ENCODE measurements at regions not wholly inside any gene's neighbourhood (a gene's known extent, or its start where the extent isn't known, plus 50 kb on each side); places are given as distances from the start of the nearest gene placed in this dataset.
A peak's percentile ranks its signal among the peaks of the same experiment; 100 is the strongest.

GRCh38 chr2:22690096-22690495 is 694.9 kb upstream of the KLHL29 start:
- Histone ChIP-seq H3K27me3 (no peaks in the 10 kb centered on the region), H3K4me1 (peaks cover 0 to 10% (median 6%) of the 10 kb centered on the region in 10 experiments; a peak in 12 of 20 replicates), H3K36me3 (no peaks in the 10 kb centered on the region), H3K9ac (no peak overlapping the region), H4K20me1 (no peaks in the 10 kb centered on the region), H3K4me3 (no peak overlapping the region), H3K27ac (no peak overlapping the region), H3K9me3 (replicated peaks in 1 of 11) (peaks cover 0 to 6% (median 0%) of the 10 kb centered on the region in 11 experiments; a peak in 1 of 22 replicates), H3K4me2 (no peak overlapping the region)
- TF ChIP-seq Cebpa-rat (IDR thresholded peaks at IDR 0.05), result no peak

DNA sequence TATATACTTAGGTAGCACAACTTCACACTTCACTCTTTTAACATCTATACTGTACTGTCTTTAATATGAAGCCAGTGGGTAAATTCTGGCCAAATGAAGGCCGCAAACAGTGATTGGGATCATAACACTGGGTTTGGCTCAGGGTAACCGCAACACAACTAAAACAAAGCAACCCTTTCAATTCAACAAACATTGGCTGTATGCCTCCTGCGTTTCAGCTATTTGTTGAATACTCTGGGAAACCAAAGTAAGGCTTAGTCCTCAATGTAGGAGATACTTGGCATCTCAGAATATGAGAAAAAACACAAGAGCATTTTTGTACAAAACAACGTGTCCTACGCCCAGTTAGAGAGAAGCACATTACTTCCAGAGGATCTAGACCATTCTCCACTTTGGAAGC is 693.3 kb upstream of the KLHL29 start:
- Histone ChIP-seq H3K27me3 (no peaks in the 10 kb centered on the region), H3K4me3 (no peak overlapping the region), H3K4me2 (no peak overlapping the region), H3K4me1 (peaks cover 0 to 10% (median 6%) of the 10 kb centered on the region in 10 experiments; a peak in 12 of 20 replicates), H3K36me3 (no peaks in the 10 kb centered on the region), H4K20me1 (no peaks in the 10 kb centered on the region), H3K9ac (no peak overlapping the region), H3K9me3 (replicated peaks in 1 of 11) (peaks cover 0 to 6% (median 0%) of the 10 kb centered on the region in 11 experiments; a peak in 1 of 22 replicates), H3K27ac (no peak overlapping the region)
- no peak for TF ChIP-seq Cebpa-rat (IDR thresholded peaks at IDR 0.05)

DNA sequence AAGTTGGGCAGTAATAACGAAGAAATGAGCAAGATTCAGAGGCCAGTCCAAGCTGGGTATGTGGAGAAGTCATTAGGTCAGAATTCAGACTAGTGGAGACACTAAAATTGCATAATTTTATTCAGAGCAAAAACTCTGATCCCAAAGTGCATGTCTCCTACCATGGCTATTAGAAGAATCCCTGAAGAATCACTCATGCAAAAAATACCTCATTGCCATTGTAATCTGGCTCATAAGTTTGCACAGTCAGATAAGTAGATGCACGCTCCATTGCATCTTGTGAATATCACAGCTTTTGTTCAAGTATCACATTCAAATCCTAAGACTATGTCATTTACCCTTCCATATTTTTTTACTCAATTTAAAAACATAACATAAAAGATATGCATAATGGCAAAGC is 692.2 kb upstream of the KLHL29 start:
- Histone ChIP-seq H3K9ac (no peak overlapping the region), H3K4me2 (no peak overlapping the region), H3K4me1 (peaks cover 0 to 10% (median 6%) of the 10 kb centered on the region in 10 experiments; a peak in 12 of 20 replicates), H4K20me1 (no peaks in the 10 kb centered on the region), H3K9me3 (replicated peaks in 1 of 11) (no peaks in the 10 kb centered on the region), H3K27ac (no peak overlapping the region), H3K4me3 (no peak overlapping the region), H3K27me3 (no peaks in the 10 kb centered on the region), H3K36me3 (no peaks in the 10 kb centered on the region)
- TF ChIP-seq Cebpa-rat (IDR thresholded peaks at IDR 0.05), result no peak

DNA sequence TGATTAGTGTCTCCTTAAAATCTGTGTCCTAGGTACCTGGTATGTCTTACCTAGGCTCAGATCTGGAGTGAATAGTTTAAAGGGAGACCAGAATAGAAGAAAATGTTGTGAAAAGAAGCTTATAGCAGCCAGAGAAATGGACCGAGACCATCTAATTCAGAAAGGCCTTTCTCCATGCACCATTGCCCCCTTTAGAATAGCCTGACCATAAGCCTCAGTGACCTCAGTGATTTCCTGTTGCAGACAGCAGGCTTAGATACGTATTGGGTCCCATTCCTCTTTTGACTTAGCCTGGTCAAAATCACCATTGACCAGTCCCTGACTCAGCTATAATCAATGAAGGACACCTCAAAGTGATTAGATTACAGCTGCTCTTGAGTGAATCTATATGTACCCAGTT is 690.7 kb upstream of the KLHL29 start:
- peak overlapping the region in 7 of 11 experiments; percentile 26 to 55 (median 35); a peak in 10 of 22 replicates for H3K4me2 ChIP-seq
- no peaks in the 10 kb centered on the region for H3K27me3 ChIP-seq
- H3K9me3 ChIP-seq (replicated peaks in 1 of 11), result no peaks in the 10 kb centered on the region
- no peak overlapping the region for H3K9ac ChIP-seq
- H3K36me3 ChIP-seq, result no peaks in the 10 kb centered on the region
- H4K20me1 ChIP-seq, result no peaks in the 10 kb centered on the region
- no peak overlapping the region for H3K27ac ChIP-seq
- TF ChIP-seq Cebpa-rat (IDR thresholded peaks at IDR 0.05), result no peak
- peaks cover 0 to 10% (median 6%) of the 10 kb centered on the region in 10 experiments; a peak in 12 of 20 replicates for H3K4me1 ChIP-seq
- H3K4me3 ChIP-seq, result no peak overlapping the region

DNA sequence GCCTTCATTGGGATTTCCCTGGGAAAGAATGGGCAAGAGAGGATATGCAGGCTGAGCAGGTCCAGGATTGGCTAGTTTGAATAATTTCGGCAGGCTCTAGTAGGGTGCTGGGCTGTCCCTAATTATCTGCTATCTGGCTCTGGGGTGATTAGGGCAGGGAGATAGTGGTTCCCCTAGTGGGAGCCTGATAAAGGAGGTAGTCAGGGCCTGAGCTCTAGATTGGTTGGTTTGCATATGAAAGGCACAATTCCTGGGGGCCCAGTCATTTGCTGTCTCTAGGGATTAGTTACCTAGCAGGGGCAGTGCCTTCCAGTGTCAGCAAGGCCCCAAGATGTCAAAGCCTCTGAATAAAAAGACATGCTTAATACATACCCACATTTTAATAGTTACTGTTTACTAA is 690.1 kb upstream of the KLHL29 start:
- no peaks in the 10 kb centered on the region for H3K9me3 ChIP-seq (replicated peaks in 1 of 11)
- H3K4me3 ChIP-seq, result no peak overlapping the region
- no peaks in the 10 kb centered on the region for H3K27me3 ChIP-seq
- no peaks in the 10 kb centered on the region for H3K36me3 ChIP-seq
- no peak for TF ChIP-seq Cebpa-rat (IDR thresholded peaks at IDR 0.05)
- no peak overlapping the region for H3K27ac ChIP-seq
- no peak overlapping the region for H3K9ac ChIP-seq
- H3K4me2 ChIP-seq, result peak overlapping the region in 4 of 11 experiments; percentile 35 to 55 (median 46); a peak in 5 of 22 replicates
- no peaks in the 10 kb centered on the region for H4K20me1 ChIP-seq
- peaks cover 0 to 10% (median 6%) of the 10 kb centered on the region in 10 experiments; a peak in 12 of 20 replicates for H3K4me1 ChIP-seq

- Histone ChIP-seq H3K9ac (no peak overlapping the region), H3K27me3 (no peaks in the 10 kb centered on the region), H3K9me3 (replicated peaks in 1 of 11) (no peaks in the 10 kb centered on the region), H3K4me1 (peaks cover 0 to 10% (median 6%) of the 10 kb centered on the region in 10 experiments; a peak in 12 of 20 replicates), H3K36me3 (no peaks in the 10 kb centered on the region), H4K20me1 (no peaks in the 10 kb centered on the region), H3K27ac (no peak overlapping the region), H3K4me3 (no peak overlapping the region), H3K4me2 (no peak overlapping the region)
- no peak for TF ChIP-seq Cebpa-rat (IDR thresholded peaks at IDR 0.05)
Measured at GRCh38 chr2:22697054-22697788, 687.8 kb upstream of the KLHL29 start.

DNA sequence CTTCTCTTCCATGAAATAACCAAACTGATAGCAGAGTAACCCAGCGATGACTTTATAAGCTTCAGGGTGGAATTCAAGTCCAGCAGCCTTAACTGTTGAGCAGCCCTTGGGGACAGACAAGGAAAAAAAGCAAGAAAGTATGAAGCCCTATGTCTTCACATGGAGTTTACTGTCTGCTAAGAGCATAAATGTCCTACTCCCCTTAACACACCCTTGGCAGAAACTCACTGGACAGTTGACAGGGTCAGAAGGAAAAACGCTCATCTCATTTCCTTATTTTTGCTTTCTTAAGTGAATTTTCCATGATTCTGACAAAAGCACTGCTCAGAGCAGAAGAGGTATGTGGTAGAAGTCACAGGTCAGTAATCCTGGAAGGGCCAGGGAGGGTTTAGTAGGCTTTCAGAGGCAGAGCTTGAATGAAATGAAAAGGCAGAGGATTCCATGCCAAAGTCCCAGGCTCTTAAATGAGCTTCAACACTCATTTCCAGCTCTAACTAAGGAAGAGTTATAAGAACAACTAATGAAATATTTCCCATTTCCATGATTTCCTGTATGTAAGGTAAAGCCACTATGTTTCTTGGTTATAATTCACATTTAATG is 683.3 kb upstream of the KLHL29 start:
- Histone ChIP-seq H4K20me1 (no peaks in the 10 kb centered on the region), H3K9me3 (replicated peaks in 1 of 11) (no peaks in the 10 kb centered on the region), H3K27me3 (no peaks in the 10 kb centered on the region), H3K27ac (no peak overlapping the region), H3K4me1 (no peaks in the 10 kb centered on the region), H3K4me3 (no peak overlapping the region), H3K4me2 (no peak overlapping the region), H3K9ac (no peak overlapping the region), H3K36me3 (no peaks in the 10 kb centered on the region)
- TF ChIP-seq Cebpa-rat (IDR thresholded peaks at IDR 0.05), result no peak

- no peaks in the 10 kb centered on the region for H3K27me3 ChIP-seq
- no peaks in the 10 kb centered on the region for H4K20me1 ChIP-seq
- no peaks in the 10 kb centered on the region for H3K36me3 ChIP-seq
- H3K4me3 ChIP-seq, result no peak overlapping the region
- no peak overlapping the region for H3K4me2 ChIP-seq
- no peak overlapping the region for H3K27ac ChIP-seq
- H3K9me3 ChIP-seq (replicated peaks in 1 of 11), result no peaks in the 10 kb centered on the region
- TF ChIP-seq Cebpa-rat (IDR thresholded peaks at IDR 0.05), result no peak
- no peak overlapping the region for H3K9ac ChIP-seq
- no peaks in the 10 kb centered on the region for H3K4me1 ChIP-seq
Measured at GRCh38 chr2:22703286-22703920, 681.6 kb upstream of the KLHL29 start.

GRCh38 chr2:22719396-22719795 is 665.6 kb upstream of the KLHL29 start:
- Histone ChIP-seq H4K20me1 (no peaks in the 10 kb centered on the region), H3K27ac (no peak overlapping the region), H3K27me3 (no peaks in the 10 kb centered on the region), H3K4me3 (no peak overlapping the region), H3K36me3 (no peaks in the 10 kb centered on the region), H3K9me3 (replicated peaks in 1 of 11) (peaks cover 4 to 16% (median 12%) of the 10 kb centered on the region in 11 experiments; a peak in 17 of 22 replicates), H3K9ac (no peak overlapping the region), H3K4me2 (no peak overlapping the region), H3K4me1 (no peaks in the 10 kb centered on the region)
- no peak for TF ChIP-seq Cebpa-rat (IDR thresholded peaks at IDR 0.05)
